ENCODE measurements at regions not wholly inside any gene's neighbourhood (a gene's known extent, or its start where the extent isn't known, plus 50 kb on each side); places are given as distances from the start of the nearest gene placed in this dataset.

- no peak overlapping the region for H2AFZ ChIP-seq
- no peak overlapping the region for H3K27ac ChIP-seq
- H3K9me3 ChIP-seq (ENCODE audit: low read depth), result no peaks in the 10 kb centered on the region
- no peaks in the 10 kb centered on the region for H4K20me1 ChIP-seq (ENCODE audit: insufficient read depth, poor library complexity, severe bottlenecking)
- no peak for TF ChIP-seq CTCF (IDR thresholded peaks at IDR 0.05; ENCODE audit: poor library complexity)
- no peak for TF ChIP-seq EZH2 (IDR thresholded peaks at IDR 0.05; ENCODE audit: borderline replicate concordance)
- no peak for TF ChIP-seq EZH2phosphoT487 (IDR thresholded peaks at IDR 0.05; ENCODE audit: low read depth, severe bottlenecking, unreplicated experiment)
- 71% methylated on average over 2 of the region's 2 CpGs for WGBS (ENCODE audit: low lambda C conversion rate, missing lambda C conversion rate)
- no peaks in the 10 kb centered on the region for H3K79me2 ChIP-seq
- H3K4me1 ChIP-seq (ENCODE audit: insufficient read depth), result no peaks in the 10 kb centered on the region
- no peaks in the 10 kb centered on the region for H3K9me2 ChIP-seq (replicated peaks; ENCODE audit: insufficient read depth)
- DNase-seq (ENCODE audit: low spot score), result no peak
- no peak overlapping the region for H3K4me3 ChIP-seq
- no peaks in the 10 kb centered on the region for H3K27me3 ChIP-seq
- H3K36me3 ChIP-seq (replicated peaks; ENCODE audit: insufficient read depth, low read depth), result no peaks in the 10 kb centered on the region
- H3K4me2 ChIP-seq, result no peak overlapping the region
Measured at GRCh38 chr12:115478505-115478904, 794.5 kb upstream of the TBX3 start.

- peak; percentile 80 for DNase-seq (ENCODE audit: low spot score)
- no peaks in the 10 kb centered on the region for H3K9me3 ChIP-seq (ENCODE audit: low read depth)
- no peaks in the 10 kb centered on the region for H3K79me2 ChIP-seq
- 56% methylated on average over 14 of the region's 14 CpGs for WGBS (ENCODE audit: low lambda C conversion rate, missing lambda C conversion rate)
- no peaks in the 10 kb centered on the region for H4K20me1 ChIP-seq (ENCODE audit: insufficient read depth, poor library complexity, severe bottlenecking)
- H3K4me2 ChIP-seq, result no peak overlapping the region
- H3K9me2 ChIP-seq (replicated peaks; ENCODE audit: insufficient read depth), result no peaks in the 10 kb centered on the region
- H2AFZ ChIP-seq, result no peak overlapping the region
- H3K36me3 ChIP-seq (replicated peaks; ENCODE audit: insufficient read depth, low read depth), result no peaks in the 10 kb centered on the region
- peak overlapping the region; percentile 82 for H3K27ac ChIP-seq
- H3K27me3 ChIP-seq, result no peaks in the 10 kb centered on the region
- TF ChIP-seq EZH2phosphoT487 (IDR thresholded peaks at IDR 0.05; ENCODE audit: low read depth, severe bottlenecking, unreplicated experiment) (peak; percentile 68), CTCF (IDR thresholded peaks at IDR 0.05; ENCODE audit: poor library complexity) (no peak), EZH2 (IDR thresholded peaks at IDR 0.05; ENCODE audit: borderline replicate concordance) (no peak)
- H3K4me1 ChIP-seq (ENCODE audit: insufficient read depth), result no peaks in the 10 kb centered on the region
- no peak overlapping the region for H3K4me3 ChIP-seq
Measured at GRCh38 chr12:115474539-115475353, 790.8 kb upstream of the TBX3 start.

GRCh38 chr12:115473257-115473956 lies 789.4 kb upstream of the TBX3 start:
- H3K9me3 ChIP-seq (ENCODE audit: low read depth), result no peaks in the 10 kb centered on the region
- H3K27ac ChIP-seq, result peak overlapping the region; percentile 82
- no peak overlapping the region for H2AFZ ChIP-seq
- no peak overlapping the region for H3K4me3 ChIP-seq
- no peaks in the 10 kb centered on the region for H3K79me2 ChIP-seq
- no peaks in the 10 kb centered on the region for H3K9me2 ChIP-seq (replicated peaks; ENCODE audit: insufficient read depth)
- H3K36me3 ChIP-seq (replicated peaks; ENCODE audit: insufficient read depth, low read depth), result no peaks in the 10 kb centered on the region
- H3K4me1 ChIP-seq (ENCODE audit: insufficient read depth), result no peaks in the 10 kb centered on the region
- TF ChIP-seq CTCF (IDR thresholded peaks at IDR 0.05; ENCODE audit: poor library complexity) (no peak), EZH2phosphoT487 (IDR thresholded peaks at IDR 0.05; ENCODE audit: low read depth, severe bottlenecking, unreplicated experiment) (no peak), EZH2 (IDR thresholded peaks at IDR 0.05; ENCODE audit: borderline replicate concordance) (no peak)
- DNase-seq (ENCODE audit: low spot score), result no peak
- H4K20me1 ChIP-seq (ENCODE audit: insufficient read depth, poor library complexity, severe bottlenecking), result no peaks in the 10 kb centered on the region
- no peaks in the 10 kb centered on the region for H3K27me3 ChIP-seq
- no peak overlapping the region for H3K4me2 ChIP-seq
- 90% methylated on average over 7 of the region's 7 CpGs for WGBS (ENCODE audit: low lambda C conversion rate, missing lambda C conversion rate)

Data from hepatocyte (in vitro differentiated cells).